Astrocyte (in vitro differentiated cells and primary cell): ENCODE measurements at regions not wholly inside any gene's neighbourhood (a gene's known extent, or its start where the extent isn't known, plus 50 kb on each side); places are given as distances from the start of the nearest gene placed in this dataset.

Experiments
- DNase-seq: peaks from one replicate; pipeline ENCODE4 v3.0.0-alpha.2; 2010; ENCODE audit warnings: low read depth
- FAIRE-seq: peaks from 2 replicates; lab custom pipeline; 2011; peaks lifted over from hg19 to GRCh38; lab: Jason Lieb, UNC
- H2AFZ ChIP-seq: 2 replicates; pipeline ENCODE4 v1.6.0; 2012; ENCODE audit warnings: low read depth, low read length, inconsistent platforms
- H3K27ac ChIP-seq: 2 replicates; pipeline ENCODE4 v1.5.1; 2011; ENCODE audit warnings: low read depth, low read length, inconsistent platforms
- H3K27me3 ChIP-seq: 2 replicates; pipeline ENCODE4 v1.6.0; 2011; ENCODE audit warnings: low read length, inconsistent platforms; ENCODE audit not compliant: insufficient read depth
- H3K36me3 ChIP-seq: 2 replicates; pipeline ENCODE4 v1.5.1; 2011; ENCODE audit warnings: low read length, inconsistent platforms; ENCODE audit not compliant: insufficient read depth
- H3K4me1 ChIP-seq: 2 replicates; pipeline ENCODE4 v1.5.1; 2011; ENCODE audit warnings: low read length, inconsistent platforms; ENCODE audit not compliant: insufficient read depth
- H3K4me2 ChIP-seq: 2 replicates; pipeline ENCODE4 v1.6.0; 2012; ENCODE audit warnings: low read length, inconsistent platforms
- H3K4me3 ChIP-seq: 2 replicates; pipeline ENCODE4 v1.5.1; 2011; ENCODE audit warnings: low read depth, mild to moderate bottlenecking, low read length, inconsistent platforms; ENCODE audit not compliant: insufficient read depth
- H3K79me2 ChIP-seq: 2 replicates; pipeline ENCODE4 v1.6.0; 2012; ENCODE audit warnings: mild to moderate bottlenecking, low read length, inconsistent platforms; ENCODE audit not compliant: insufficient read depth
- H3K9ac ChIP-seq: 2 replicates; pipeline ENCODE4 v1.6.0; 2012; ENCODE audit warnings: mild to moderate bottlenecking, low read length, inconsistent platforms
- H3K9me3 ChIP-seq: 2 replicates; pipeline ENCODE4 v1.5.1; 2012; ENCODE audit warnings: low read depth, mild to moderate bottlenecking, low read length, inconsistent platforms; ENCODE audit not compliant: insufficient read depth
- H4K20me1 ChIP-seq: 2 replicates; pipeline ENCODE4 v1.6.0; 2012; ENCODE audit warnings: low read length, inconsistent platforms; ENCODE audit not compliant: insufficient read depth
- H3K27ac Mint-ChIP-seq: one replicate; pipeline ENCODE4 v1.8.0; 2021; ENCODE audit warnings: mild to moderate bottlenecking, mixed read lengths; ENCODE audit not compliant: unreplicated experiment
- H3K27me3 Mint-ChIP-seq: one replicate; pipeline ENCODE4 v1.8.0; 2021; ENCODE audit warnings: low read depth, mixed read lengths; ENCODE audit not compliant: unreplicated experiment
- H3K36me3 Mint-ChIP-seq: one replicate; pipeline ENCODE4 v1.8.0; 2021; ENCODE audit warnings: low read depth, mixed read lengths; ENCODE audit not compliant: unreplicated experiment
- H3K4me1 Mint-ChIP-seq: one replicate; pipeline ENCODE4 v1.8.0; 2021; ENCODE audit warnings: low read depth, mixed read lengths; ENCODE audit not compliant: unreplicated experiment
- H3K4me3 Mint-ChIP-seq: one replicate; pipeline ENCODE4 v1.8.0; 2021; ENCODE audit warnings: mild to moderate bottlenecking, moderate library complexity, mixed read lengths; ENCODE audit not compliant: unreplicated experiment
- H3K9me3 Mint-ChIP-seq: one replicate; pipeline ENCODE4 v1.8.0; 2021; ENCODE audit warnings: mild to moderate bottlenecking, mixed read lengths; ENCODE audit not compliant: unreplicated experiment
- EZH2 ChIP-seq: IDR thresholded peaks from 2 replicates; pipeline ENCODE4 v1.6.1; 2012; ENCODE audit warnings: mild to moderate bottlenecking, low read length, inconsistent platforms; ENCODE audit not compliant: insufficient read depth
- TF ChIP-seq, protein P1 (sequence below): IDR thresholded peaks from 2 replicates; pipeline ENCODE4 v1.5.1; 2011; ENCODE audit warnings: low read depth, mild to moderate bottlenecking, inconsistent platforms, low read length, moderate library complexity; ENCODE audit not compliant: insufficient read depth

- H3K36me3 Mint-ChIP-seq, result peaks cover 2% of the 10 kb centered on the region
- Histone ChIP-seq H3K4me1 (no peaks in the 10 kb centered on the region), H3K36me3 (no peaks in the 10 kb centered on the region), H3K27me3 (no peaks in the 10 kb centered on the region), H3K9me3 (peaks cover 5% of the 10 kb centered on the region), H4K20me1 (no peaks in the 10 kb centered on the region), H3K4me2 (no peak overlapping the region), H3K27ac (no peak overlapping the region), H2AFZ (no peak overlapping the region), H3K79me2 (no peaks in the 10 kb centered on the region), H3K9ac (no peak overlapping the region), H3K4me3 (no peak overlapping the region)
- DNase-seq, result no peak
- H3K4me1 Mint-ChIP-seq, result peaks cover 8% of the 10 kb centered on the region
- no peak overlapping the region for H3K27ac Mint-ChIP-seq
- TF ChIP-seq, protein P1, sequence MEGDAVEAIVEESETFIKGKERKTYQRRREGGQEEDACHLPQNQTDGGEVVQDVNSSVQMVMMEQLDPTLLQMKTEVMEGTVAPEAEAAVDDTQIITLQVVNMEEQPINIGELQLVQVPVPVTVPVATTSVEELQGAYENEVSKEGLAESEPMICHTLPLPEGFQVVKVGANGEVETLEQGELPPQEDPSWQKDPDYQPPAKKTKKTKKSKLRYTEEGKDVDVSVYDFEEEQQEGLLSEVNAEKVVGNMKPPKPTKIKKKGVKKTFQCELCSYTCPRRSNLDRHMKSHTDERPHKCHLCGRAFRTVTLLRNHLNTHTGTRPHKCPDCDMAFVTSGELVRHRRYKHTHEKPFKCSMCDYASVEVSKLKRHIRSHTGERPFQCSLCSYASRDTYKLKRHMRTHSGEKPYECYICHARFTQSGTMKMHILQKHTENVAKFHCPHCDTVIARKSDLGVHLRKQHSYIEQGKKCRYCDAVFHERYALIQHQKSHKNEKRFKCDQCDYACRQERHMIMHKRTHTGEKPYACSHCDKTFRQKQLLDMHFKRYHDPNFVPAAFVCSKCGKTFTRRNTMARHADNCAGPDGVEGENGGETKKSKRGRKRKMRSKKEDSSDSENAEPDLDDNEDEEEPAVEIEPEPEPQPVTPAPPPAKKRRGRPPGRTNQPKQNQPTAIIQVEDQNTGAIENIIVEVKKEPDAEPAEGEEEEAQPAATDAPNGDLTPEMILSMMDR, result no peak
- no peak for TF ChIP-seq EZH2
- no peak for FAIRE-seq
- H3K27me3 Mint-ChIP-seq, result no peaks in the 10 kb centered on the region
- peaks cover 10% of the 10 kb centered on the region for H3K9me3 Mint-ChIP-seq
- H3K4me3 Mint-ChIP-seq, result no peak overlapping the region
Observed at GRCh38 chr13:109957875-109958274, 171.5 kb upstream of the IRS2 start.

GRCh38 chr13:109955598-109955997 is 169.2 kb upstream of the IRS2 start:
- no peak for FAIRE-seq
- Histone ChIP-seq H3K9ac (no peak overlapping the region), H3K9me3 (peaks cover 5% of the 10 kb centered on the region), H3K4me3 (no peak overlapping the region), H3K27ac (no peak overlapping the region), H3K4me2 (no peak overlapping the region), H3K36me3 (no peaks in the 10 kb centered on the region), H2AFZ (peak overlapping the region; percentile 18), H4K20me1 (no peaks in the 10 kb centered on the region), H3K4me1 (no peaks in the 10 kb centered on the region), H3K79me2 (no peaks in the 10 kb centered on the region), H3K27me3 (no peaks in the 10 kb centered on the region)
- peaks cover 10% of the 10 kb centered on the region for H3K9me3 Mint-ChIP-seq
- H3K4me1 Mint-ChIP-seq, result peaks cover 8% of the 10 kb centered on the region
- no peaks in the 10 kb centered on the region for H3K27me3 Mint-ChIP-seq
- no peak overlapping the region for H3K4me3 Mint-ChIP-seq
- H3K27ac Mint-ChIP-seq, result peak overlapping the region; percentile 15
- no peak for DNase-seq
- TF ChIP-seq EZH2, result no peak
- TF ChIP-seq, protein P1, result no peak
- no peaks in the 10 kb centered on the region for H3K36me3 Mint-ChIP-seq

- DNase-seq, result no peak
- no peak for FAIRE-seq
Observed at GRCh38 chr13:109954441-109954840, 168.1 kb upstream of the IRS2 start.

More at GRCh38 chr13:109954441-109954840, 168.1 kb upstream of the IRS2 start:
- no peak overlapping the region for H3K9ac ChIP-seq
- no peaks in the 10 kb centered on the region for H3K4me1 ChIP-seq
- Mint-ChIP-seq H3K27me3 (no peaks in the 10 kb centered on the region), H3K4me3 (no peak overlapping the region), H3K9me3 (peaks cover 7% of the 10 kb centered on the region), H3K27ac (no peak overlapping the region), H3K4me1 (peaks cover 8% of the 10 kb centered on the region), H3K36me3 (no peaks in the 10 kb centered on the region)
- TF ChIP-seq, protein P1, result no peak
- TF ChIP-seq EZH2, result no peak
- no peaks in the 10 kb centered on the region for H3K79me2 ChIP-seq
- H4K20me1 ChIP-seq, result no peaks in the 10 kb centered on the region
- H3K4me2 ChIP-seq, result no peak overlapping the region
- H3K27ac ChIP-seq, result no peak overlapping the region
- no peak overlapping the region for H2AFZ ChIP-seq
- H3K9me3 ChIP-seq, result peaks cover 5% of the 10 kb centered on the region
- no peak overlapping the region for H3K4me3 ChIP-seq
- no peaks in the 10 kb centered on the region for H3K27me3 ChIP-seq
- H3K36me3 ChIP-seq, result no peaks in the 10 kb centered on the region
